HG02981 (cell line): ENCODE measurements at regions not wholly inside any gene's neighbourhood (a gene's known extent, or its start where the extent isn't known, plus 50 kb on each side); places are given as distances from the start of the nearest gene placed in this dataset.
"Not testable (repeated sequence)": the region's sequence is repeated elsewhere in the genome, so short reads cannot be mapped to it uniquely, and the experiment has no call there.

Source experiments
- ATAC-seq: cut with Tn5 transposase; IDR thresholded peaks from one replicate; pipeline ENCODE4 v1.9.1; 2021; ENCODE audit warnings: mild to moderate bottlenecking, moderate library complexity; ENCODE audit not compliant: unreplicated experiment

DNA sequence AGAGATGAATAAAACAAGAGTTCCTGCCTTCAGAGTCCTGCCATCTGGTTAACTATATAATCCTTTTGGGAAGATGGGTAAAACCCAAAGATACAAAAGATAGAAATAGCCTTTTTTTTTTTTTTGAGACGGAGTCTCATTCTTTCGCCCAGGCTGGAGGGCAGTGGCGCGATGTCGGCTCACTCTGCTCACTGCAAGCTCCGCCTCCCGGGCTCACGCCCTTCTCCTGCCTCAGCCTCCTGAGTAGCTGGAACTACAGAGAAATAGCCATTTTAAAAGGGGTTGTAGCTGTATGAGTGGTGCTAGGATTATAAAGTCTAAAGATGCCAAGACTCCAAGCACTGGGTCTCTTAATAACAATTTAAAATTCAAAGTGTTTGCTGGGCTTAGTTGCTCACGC lies 97.2 kb downstream of the KDR start:
- ATAC-seq = no peak

- ATAC-seq = no peak
These were observed 97.8 kb downstream of the KDR start for GRCh38 chr4:55027596-55027995.

- ATAC-seq = not testable (repeated sequence)
These were observed 99.9 kb downstream of the KDR start for GRCh38 chr4:55025456-55025855.

DNA sequence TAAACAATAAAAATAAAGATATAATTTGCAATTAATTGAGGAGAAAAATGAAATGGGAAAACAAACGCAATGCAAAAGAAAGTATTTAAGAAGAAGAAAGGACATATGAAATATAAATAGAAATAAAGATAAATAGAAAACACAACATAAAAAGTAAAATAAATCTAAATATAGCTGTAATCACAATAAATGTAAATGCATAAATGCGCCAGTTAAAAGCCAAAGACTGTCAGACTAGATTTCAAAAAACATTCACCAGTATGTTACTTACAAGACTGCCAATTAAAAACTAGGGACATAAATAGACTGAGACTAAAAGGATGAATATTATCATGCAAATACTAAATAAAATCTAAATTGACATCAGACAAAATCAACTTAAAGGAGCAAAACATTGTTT lies 102.4 kb downstream of the KDR start:
- ATAC-seq = no peak

DNA sequence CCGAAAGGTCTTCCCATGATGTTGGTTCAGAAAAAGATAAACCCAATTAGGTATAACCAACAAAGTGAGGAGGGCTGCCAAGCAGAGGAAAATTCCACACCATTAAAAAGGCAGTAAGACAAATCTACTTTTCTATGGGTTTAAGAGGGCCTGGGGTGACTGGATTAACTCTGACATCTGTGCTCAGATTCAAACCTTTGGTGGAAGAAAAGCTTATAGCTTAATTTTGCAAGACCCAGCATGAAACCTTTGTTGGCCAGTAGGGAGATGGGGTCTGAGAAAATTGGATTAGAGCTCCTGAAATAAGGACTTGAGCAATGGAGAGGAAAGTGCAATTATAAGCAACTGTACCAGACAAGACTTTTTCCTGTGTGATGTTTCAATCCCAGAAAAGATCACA lies 104.2 kb downstream of the KDR start:
- ATAC-seq = no peak

- ATAC-seq = no peak
These were observed 105.3 kb downstream of the KDR start for GRCh38 chr4:55020131-55020530.

DNA sequence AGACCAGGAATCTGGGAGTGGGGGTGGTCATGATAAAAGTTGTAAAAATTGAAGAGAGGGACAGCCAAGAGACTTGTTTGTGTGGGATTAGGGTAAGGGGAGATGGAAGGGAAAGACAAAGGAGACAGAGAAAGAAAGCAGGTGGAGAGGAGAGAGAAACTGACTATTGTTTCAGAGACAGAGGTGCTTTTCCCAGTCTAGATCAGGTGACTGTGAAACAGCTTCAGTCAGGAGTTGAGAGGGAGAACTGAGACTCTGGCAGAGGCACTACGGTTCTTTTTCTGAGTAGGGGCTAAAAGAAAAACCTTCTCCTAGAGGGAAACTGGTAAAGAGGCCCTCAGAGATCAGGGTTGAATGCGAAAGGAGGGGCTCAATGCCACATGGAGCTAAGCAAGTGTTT lies 106.4 kb downstream of the KDR start:
- ATAC-seq = no peak

GRCh38 chr4:55018521-55018920 lies 106.9 kb downstream of the KDR start:
- ATAC-seq = no peak

DNA sequence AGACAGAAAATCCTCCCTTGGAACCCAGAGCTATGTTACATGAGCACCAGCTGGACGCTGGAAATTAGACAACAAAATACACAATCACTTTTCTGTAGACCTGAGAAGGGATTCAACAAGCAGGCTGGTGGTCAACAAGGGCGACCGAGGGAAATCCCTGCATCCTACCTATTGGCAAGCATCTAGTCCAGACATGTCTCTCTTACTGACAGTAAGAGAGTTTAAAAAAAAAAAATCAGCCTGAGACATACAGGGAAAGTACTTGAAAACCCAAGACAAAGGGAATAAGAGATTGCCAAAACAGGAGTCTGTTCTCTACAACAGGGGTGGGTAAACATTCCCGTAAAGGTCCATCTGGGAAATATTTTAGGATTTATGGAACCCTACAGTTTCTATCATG lies 108.0 kb downstream of the KDR start:
- ATAC-seq = no peak

GRCh38 chr4:55016131-55016530 lies 109.3 kb downstream of the KDR start:
- no peak for ATAC-seq

DNA sequence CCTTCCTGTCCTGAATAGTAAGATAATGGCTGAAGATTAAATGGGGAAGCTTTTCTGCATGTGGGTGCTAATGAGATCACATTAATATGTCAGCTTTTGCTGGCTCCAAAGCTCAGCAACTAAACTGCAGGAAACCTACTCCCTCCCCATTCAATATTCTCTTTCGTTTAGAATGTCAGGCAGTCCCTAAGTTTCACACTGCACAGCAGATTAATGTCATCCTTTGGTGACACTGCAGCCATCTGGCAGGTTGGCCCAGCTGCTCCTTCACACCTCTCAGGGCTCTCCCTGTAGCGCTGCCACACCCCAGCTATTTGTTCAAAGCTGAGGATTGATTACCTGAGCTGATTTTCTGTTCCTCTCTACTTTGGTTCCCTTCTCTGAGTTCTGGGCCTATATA lies 110.5 kb downstream of the KDR start:
- ATAC-seq = no peak

DNA sequence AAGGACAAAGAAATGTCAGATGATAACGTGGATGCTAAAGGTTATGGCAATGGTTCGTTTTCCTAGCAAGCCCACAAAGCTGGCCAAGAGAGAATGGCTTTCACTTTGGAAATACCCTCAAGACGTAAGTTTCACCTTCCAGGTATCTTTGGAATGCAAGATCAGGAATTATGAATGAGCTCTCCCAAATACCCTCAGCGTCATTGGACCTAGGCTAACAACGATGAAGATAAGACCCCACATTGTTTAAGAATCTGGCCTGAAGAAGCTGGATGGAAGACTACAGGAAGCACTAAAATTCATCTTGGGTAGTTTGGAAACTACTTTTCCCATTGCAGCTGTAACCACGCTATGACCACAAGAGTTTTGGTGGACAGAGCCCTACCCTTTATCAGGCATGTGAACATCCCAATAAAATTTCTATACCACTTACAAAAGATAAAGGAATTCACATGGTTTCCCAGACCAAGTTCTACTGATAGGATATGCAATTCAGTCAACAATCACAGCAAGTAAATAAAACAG lies 111.9 kb downstream of the KDR start:
- ATAC-seq = no peak

- ATAC-seq = no peak
These were observed 112.8 kb downstream of the KDR start for GRCh38 chr4:55012363-55013230.

- ATAC-seq = no peak
These were observed 113.6 kb downstream of the KDR start for GRCh38 chr4:55011761-55012160.

- ATAC-seq = no peak
These were observed 114.8 kb downstream of the KDR start for GRCh38 chr4:55010550-55010949.

DNA sequence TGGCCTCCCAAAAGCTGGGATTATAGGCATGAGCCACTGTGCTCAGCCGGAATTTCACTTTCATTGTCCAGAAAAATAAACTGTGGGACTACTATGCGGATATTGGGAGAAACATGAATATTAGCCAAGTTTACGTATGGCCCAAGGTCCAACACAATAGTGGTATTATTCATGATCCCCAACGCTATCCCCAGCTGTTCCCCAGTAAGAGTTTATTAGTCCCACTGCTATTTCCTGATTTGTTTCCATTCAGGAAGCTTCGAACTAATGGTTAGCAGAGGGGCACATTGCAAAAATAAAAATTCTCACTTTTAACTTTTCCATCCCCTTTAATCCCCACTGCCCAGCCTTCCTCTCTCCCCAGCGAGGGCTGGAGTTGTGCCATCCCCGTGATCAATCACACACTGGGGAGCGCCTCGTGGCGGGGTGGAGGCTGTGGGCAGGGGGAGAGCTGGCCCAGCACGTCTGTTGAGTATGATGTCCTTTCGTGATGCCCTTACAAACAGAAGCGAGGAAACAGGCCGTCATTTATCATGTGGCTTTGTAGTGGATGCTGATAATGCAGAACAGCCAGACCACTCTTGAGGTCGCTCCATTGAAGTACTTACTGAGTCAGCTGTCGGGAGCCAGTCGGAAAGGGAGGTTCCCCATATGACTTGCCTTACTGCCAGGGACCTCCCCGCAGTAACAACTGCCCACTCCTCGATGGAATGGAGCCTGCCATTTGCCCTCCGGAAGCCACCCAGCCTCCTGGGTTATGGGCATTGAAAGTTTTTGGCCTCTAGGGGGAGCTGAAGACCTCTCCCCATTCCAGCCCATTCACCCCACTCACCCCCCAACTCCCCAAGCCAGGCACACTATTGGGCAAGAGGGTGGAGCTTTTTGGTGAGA lies 117.0 kb downstream of the KDR start:
- no peak for ATAC-seq

GRCh38 chr4:55005910-55006309 lies 119.5 kb downstream of the KDR start:
- ATAC-seq = no peak

- ATAC-seq = no peak
These were observed 120.6 kb downstream of the KDR start for GRCh38 chr4:55004831-55005230.

DNA sequence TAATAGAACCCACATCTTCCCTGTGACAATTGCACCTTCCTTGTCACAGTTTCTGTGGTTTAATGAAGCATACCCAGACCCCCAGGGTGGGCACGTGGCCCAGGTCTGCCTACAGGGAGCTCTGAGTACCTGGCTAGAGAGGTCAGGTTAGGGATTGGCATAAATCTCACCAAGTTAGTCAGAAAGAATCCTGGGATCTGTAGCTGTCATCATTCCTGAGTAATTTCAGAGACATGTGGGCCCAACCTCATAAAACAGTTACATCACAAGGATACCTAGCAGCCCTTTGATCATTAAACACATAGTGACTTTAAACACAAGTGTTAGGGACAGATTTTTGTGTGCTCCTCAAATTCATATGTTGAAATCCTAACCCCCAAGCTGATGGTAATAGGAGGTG lies 123.0 kb downstream of the KDR start:
- ATAC-seq = no peak

GRCh38 chr4:55001538-55001937 lies 123.9 kb downstream of the KDR start:
- no peak for ATAC-seq

- ATAC-seq = no peak
These were observed 126.4 kb downstream of the KDR start for GRCh38 chr4:54999003-54999402.
